HCT116 (cell line): ENCODE measurements at regions not wholly inside any gene's neighbourhood (a gene's known extent, or its start where the extent isn't known, plus 50 kb on each side); places are given as distances from the start of the nearest gene placed in this dataset.

Experiments used
- ATAC-seq: fragments of 200-7000 bp; cut with Tn5 transposase; 2 replicates; pipeline ENCODE4 v1.9.1; 2020; ENCODE audit warnings: mild to moderate bottlenecking, moderate library complexity
- BruUV-seq: library from RNA; stranded (reverse); fragments of 400-500 nt; replicated peaks from 2 replicates; lab custom pipeline; 2021; lab: Mats Ljungman, UMichigan
- CTCF ChIA-PET: fragments of 300-600 bp; sonication (Branson Sonifier 250); formaldehyde crosslinking; loops from one replicate; lab custom pipeline; 2021; ENCODE audit warnings: antibody characterized with exemption; lab: Charles Lee
- POLR2A ChIA-PET: fragments of 300-600, 350-600 bp; sonication (Branson Sonifier 250); formaldehyde crosslinking; loops from one replicate; lab custom pipeline; 2021; ENCODE audit warnings: antibody characterized with exemption; lab: Charles Lee
- RAD21 ChIA-PET, 2 experiments: fragments of 300-600 bp; sonication (Branson Sonifier 250); formaldehyde crosslinking; loops; one replicate each; lab custom pipeline; 2023; ENCODE audit warnings: low total read pairs in 2 of 2; ENCODE audit not compliant: uncharacterized antibody in 2 of 2, unreplicated experiment in 2 of 2, low non-redundant PET in 1 of 2; lab: Charles Lee
- DNase-seq: peaks from one replicate; pipeline ENCODE4 v3.0.0-alpha.2; 2010; ENCODE audit warnings: low read depth, low spot score
- H2AFZ ChIP-seq: fragments of 200-600 bp; shearing (Covaris generic), sonication (generic); 2 replicates; pipeline ENCODE4 v1.6.1; 2017; ENCODE audit warnings: low read depth, mixed run types, mixed read lengths, antibody characterized with exemption, low read length; ENCODE audit not compliant: poor library complexity, severe bottlenecking
- H3K27ac ChIP-seq: 2 replicates; pipeline ENCODE4 v1.5.1; 2012; ENCODE audit warnings: low read depth, low read length
- H3K27me3 ChIP-seq: fragments of 200-600 bp; sonication (generic); 2 replicates; pipeline ENCODE4 v1.6.1; 2016; ENCODE audit warnings: mixed run types, low read length, mixed read lengths; ENCODE audit not compliant: insufficient read depth
- H3K36me3 ChIP-seq, 2 experiments: fragments of 200-500 bp in 1 of 2; fragments of 200-600 bp in 1 of 2; sonication (Bioruptor generic) in 1 of 2; sonication (generic) in 1 of 2; 2 replicates each; pipeline versions ENCODE4 v1.5.1 to v1.6.1; 2014 to 2016; ENCODE audit warnings: low read length in 2 of 2, inconsistent platforms in 1 of 2, mixed read lengths in 1 of 2, mixed run types in 1 of 2; ENCODE audit not compliant: insufficient read depth in 2 of 2, control insufficient read depth in 1 of 2
- H3K4me1 ChIP-seq, 2 experiments: fragments of 200-600 bp in 1 of 2; sonication (generic) in 1 of 2; 2 replicates each; pipeline versions ENCODE4 v1.5.1 to v1.6.1; 2012 to 2017; ENCODE audit warnings: low read length in 2 of 2, inconsistent platforms in 1 of 2, mild to moderate bottlenecking in 1 of 2, mixed read lengths in 1 of 2, mixed run types in 1 of 2, moderate library complexity in 1 of 2; ENCODE audit not compliant: insufficient read depth in 2 of 2, control insufficient read depth in 1 of 2
- H3K4me2 ChIP-seq: fragments of 200-600 bp; sonication (generic); 2 replicates; pipeline ENCODE4 v1.6.1; 2017; ENCODE audit warnings: mixed run types, low read length, mixed read lengths
- H3K4me3 ChIP-seq, 2 experiments: fragments of 200-600 bp in 1 of 2; sonication (generic) in 1 of 2; replicated peaks in 1 of 2; 2 replicates each; pipeline ENCODE4 v1.5.1; 2011 to 2016; ENCODE audit warnings: low read length in 2 of 2, control low read depth in 1 of 2, low read depth in 1 of 2, mild to moderate bottlenecking in 1 of 2, mixed read lengths in 1 of 2, mixed run types in 1 of 2
- H3K79me2 ChIP-seq: fragments of 200-600 bp; sonication (generic); 2 replicates; pipeline ENCODE4 v1.6.1; 2017; ENCODE audit warnings: mild to moderate bottlenecking, mixed run types, low read length, moderate library complexity, mixed read lengths; ENCODE audit not compliant: insufficient read depth
- H3K9ac ChIP-seq: fragments of 200-600 bp; sonication (generic); 2 replicates; pipeline ENCODE4 v1.6.1; 2016; ENCODE audit warnings: low read length, mixed read lengths
- H3K9me2 ChIP-seq: fragments of 200-600 bp; sonication (generic), shearing (Covaris generic); 2 replicates; pipeline ENCODE4 v1.6.1; 2017; ENCODE audit warnings: mixed run types, mild to moderate bottlenecking, moderate library complexity; ENCODE audit not compliant: insufficient read depth
- H3K9me3 ChIP-seq, 2 experiments: fragments of 200-500 bp in 1 of 2; fragments of 200-600 bp in 1 of 2; sonication (Bioruptor generic) in 1 of 2; sonication (generic) in 1 of 2; 2 replicates each; pipeline ENCODE4 v1.6.1; 2014 to 2017; ENCODE audit warnings: low read length in 2 of 2, mixed read lengths in 2 of 2, inconsistent platforms in 1 of 2, low read depth in 1 of 2, mild to moderate bottlenecking in 1 of 2, mixed run types in 1 of 2, moderate library complexity in 1 of 2; ENCODE audit not compliant: control insufficient read depth in 1 of 2, insufficient read depth in 1 of 2
- H4K20me1 ChIP-seq: fragments of 200-600 bp; sonication (generic), shearing (Covaris generic); 2 replicates; pipeline ENCODE4 v1.6.1; 2017; ENCODE audit warnings: mixed run types, mild to moderate bottlenecking, moderate library complexity; ENCODE audit not compliant: insufficient read depth
- ATF3 ChIP-seq: IDR thresholded peaks from 2 replicates; pipeline ENCODE4 v1.6.1; 2012
- CBX3 ChIP-seq: IDR thresholded peaks from 2 replicates; pipeline ENCODE4 v1.6.1; 2012; ENCODE audit warnings: low read depth
- CTCF ChIP-seq, 3 experiments: fragments of 200-600 bp in 1 of 3; sonication (generic) in 1 of 3; IDR thresholded peaks in 2 of 3; conservative IDR thresholded peaks in 1 of 3; 2 replicates each; pipeline ENCODE4 v1.5.1; 2012 to 2017; ENCODE audit warnings: low read depth in 2 of 3, low read length in 2 of 3, antibody characterized with exemption in 1 of 3, borderline replicate concordance in 1 of 3, control low read depth in 1 of 3, mild to moderate bottlenecking in 1 of 3, mixed read lengths in 1 of 3, mixed run types in 1 of 3, moderate library complexity in 1 of 3; ENCODE audit not compliant: insufficient read depth in 1 of 3
- RAD21 ChIP-seq: IDR thresholded peaks from 2 replicates; pipeline ENCODE4 v1.6.1; 2012; ENCODE audit warnings: low read depth, mild to moderate bottlenecking
- SIN3A ChIP-seq: IDR thresholded peaks from 2 replicates; pipeline ENCODE4 v1.6.1; 2012; ENCODE audit warnings: low read depth
- SP1 ChIP-seq: IDR thresholded peaks from 2 replicates; pipeline ENCODE4 v1.6.1; 2012; ENCODE audit warnings: low read depth
- YY1 ChIP-seq: IDR thresholded peaks from 2 replicates; pipeline ENCODE4 v1.6.1; 2011; ENCODE audit warnings: low read length, low read depth, moderate library complexity, mild to moderate bottlenecking; ENCODE audit not compliant: insufficient replicate concordance; ENCODE audit errors: extremely low read depth
- ZBTB33 ChIP-seq: IDR thresholded peaks from 2 replicates; pipeline ENCODE4 v1.6.1; 2011; ENCODE audit warnings: mild to moderate bottlenecking, low read length, moderate library complexity; ENCODE audit not compliant: insufficient replicate concordance; ENCODE audit errors: extremely low read depth
- intact Hi-C: fragments of 100-400 bp; cut with micrococcal nuclease; formaldehyde crosslinking; loops from 2 replicates; pipeline ENCODE4 v1.10.0; 2022

- TF ChIP-seq RAD21, result peak; percentile 81
- no peak for TF ChIP-seq CBX3
- TF ChIP-seq CTCF (IDR thresholded peaks at IDR 0.05 in 2 of 3, conservative IDR thresholded peaks at IDR 0.05 in 1 of 3; ENCODE audit: borderline replicate concordance in 1 of 3, insufficient read depth in 1 of 3, low read depth in 2 of 3, low read length in 2 of 3), result peak; percentile 54 to 63 (median 54); a peak in 5 of 6 replicates
- ChIA-PET RAD21 (interaction anchor here (0.6 to 1.6 kb wide), 3 partner anchors 289 to 365 kb away, joined by 3 to 10 read pairs (median 6); no protein-coding TSS in a partner anchor), CTCF (interaction anchor here (0.6 to 2.1 kb wide), 14 partner anchors 10 to 1273 kb away, joined by 3 to 57 read pairs (median 3); no protein-coding TSS in a partner anchor), POLR2A (no interaction called here)
- no peaks in the 10 kb centered on the region for H3K27me3 ChIP-seq
- no peak overlapping the region for H3K9ac ChIP-seq
- ATAC-seq (peak; percentile 99), DNase-seq (peak; percentile 34)
- peak overlapping the region; percentile 68 for H2AFZ ChIP-seq
- no peaks in the 10 kb centered on the region for H4K20me1 ChIP-seq
- H3K9me3 ChIP-seq, result no peaks in the 10 kb centered on the region
- no peak overlapping the region for H3K27ac ChIP-seq
- no TSS peak for BruUV-seq
- no peaks in the 10 kb centered on the region for H3K36me3 ChIP-seq
- no peaks in the 10 kb centered on the region for H3K9me2 ChIP-seq
- no peaks in the 10 kb centered on the region for H3K79me2 ChIP-seq
- no peak overlapping the region for H3K4me3 ChIP-seq
- H3K4me2 ChIP-seq, result no peak overlapping the region
- H3K4me1 ChIP-seq, result no peaks in the 10 kb centered on the region
- intact Hi-C loops, result loop anchor here (1.0 to 5.0 kb wide), 2 partner anchors 325 to 365 kb away; no protein-coding TSS in a partner anchor
These were observed 308.1 kb downstream of the RPAP3 start for GRCh38 chr12:47397664-47398281.

GRCh38 chr12:47396902-47397663 lies 308.7 kb downstream of the RPAP3 start:
- ChIA-PET POLR2A (no interaction called here), RAD21 (interaction anchor here (1.2 to 1.6 kb wide), 2 partner anchors 365 kb away, joined by 6 to 10 read pairs; no protein-coding TSS in a partner anchor), CTCF (interaction anchor here (0.6 to 2.1 kb wide), 14 partner anchors 11 to 1272 kb away, joined by 3 to 57 read pairs (median 3); no protein-coding TSS in a partner anchor)
- no peak overlapping the region for H3K27ac ChIP-seq
- H3K79me2 ChIP-seq, result no peaks in the 10 kb centered on the region
- no TSS peak for BruUV-seq
- no peak for DNase-seq
- H2AFZ ChIP-seq, result peak overlapping the region; percentile 68
- no peak for ATAC-seq
- H3K9me2 ChIP-seq, result no peaks in the 10 kb centered on the region
- no peaks in the 10 kb centered on the region for H4K20me1 ChIP-seq
- intact Hi-C loops, result loop anchor here (1.0 to 5.0 kb wide), 2 partner anchors 325 to 365 kb away; no protein-coding TSS in a partner anchor
- no peaks in the 10 kb centered on the region for H3K9me3 ChIP-seq
- H3K4me2 ChIP-seq, result no peak overlapping the region
- H3K4me3 ChIP-seq, result no peak overlapping the region
- no peaks in the 10 kb centered on the region for H3K4me1 ChIP-seq
- H3K9ac ChIP-seq, result no peak overlapping the region
- H3K27me3 ChIP-seq, result no peaks in the 10 kb centered on the region
- no peaks in the 10 kb centered on the region for H3K36me3 ChIP-seq
- no peak for TF ChIP-seq SIN3A
- TF ChIP-seq CTCF (IDR thresholded peaks at IDR 0.05 in 2 of 3, conservative IDR thresholded peaks at IDR 0.05 in 1 of 3; ENCODE audit: borderline replicate concordance in 1 of 3, insufficient read depth in 1 of 3, low read depth in 2 of 3, low read length in 2 of 3), result no peak
- no peak for TF ChIP-seq SP1
- TF ChIP-seq ATF3, result no peak
- no peak for TF ChIP-seq ZBTB33
- no peak for TF ChIP-seq YY1
